Mesodermal cell (in vitro differentiated cells): ENCODE measurements at regions not wholly inside any gene's neighbourhood (a gene's known extent, or its start where the extent isn't known, plus 50 kb on each side); places are given as distances from the start of the nearest gene placed in this dataset.

Experiments used
- H3K27ac ChIP-seq: 2 replicates; pipeline ENCODE4 v1.7.0; 2013; ENCODE audit warnings: mild to moderate bottlenecking, low read depth, low read length, moderate library complexity; ENCODE audit not compliant: severe bottlenecking
- H3K36me3 ChIP-seq: 2 replicates; pipeline ENCODE4 v1.7.1; 2013; ENCODE audit warnings: mild to moderate bottlenecking, low read length, moderate library complexity; ENCODE audit not compliant: control insufficient read depth, insufficient read depth
- H3K4me1 ChIP-seq: one replicate; pipeline ENCODE4 v1.7.1; 2013; ENCODE audit warnings: mild to moderate bottlenecking, low read length; ENCODE audit not compliant: insufficient read depth, control insufficient read depth, poor library complexity, severe bottlenecking
- H3K4me3 ChIP-seq: 2 replicates; pipeline ENCODE4 v1.7.0; 2013; ENCODE audit warnings: low read length, control low read depth, mild to moderate bottlenecking; ENCODE audit not compliant: insufficient read depth, poor library complexity, severe bottlenecking; ENCODE audit errors: extremely low read depth
- H3K9me3 ChIP-seq: 2 replicates; pipeline ENCODE4 v1.7.1; 2013; ENCODE audit warnings: mild to moderate bottlenecking, low read length, moderate library complexity; ENCODE audit not compliant: control insufficient read depth
- WGBS, 2 experiments: methylation state at CpG; one replicate each; pipeline ENCODE4 v1.1.5; 2013; ENCODE audit warnings: missing lambda C conversion rate in 2 of 2; ENCODE audit not compliant: insufficient coverage in 2 of 2; 5-methylcytosine and 5-hydroxymethylcytosine counted together

DNA sequence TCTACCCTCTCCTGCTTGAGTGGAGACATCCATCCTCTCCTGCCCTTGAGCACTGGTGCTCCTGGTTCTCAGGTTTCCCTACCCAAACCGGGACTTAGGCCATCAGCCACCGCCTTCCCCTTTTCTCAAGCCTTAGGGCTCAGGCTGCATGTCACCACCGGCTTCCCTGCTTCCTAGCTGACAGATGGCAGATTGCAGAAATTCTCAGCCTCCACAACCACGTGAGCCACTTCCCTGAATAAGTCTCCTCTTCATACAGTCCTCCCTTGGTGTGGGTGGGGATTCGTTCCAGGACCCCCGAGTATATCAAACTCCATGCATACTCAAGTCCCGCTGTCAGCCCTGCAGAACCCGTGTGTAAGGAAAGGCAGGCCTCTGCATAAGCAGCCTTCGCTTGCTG lies 203.5 kb upstream of the ZNF32 start:
- Histone ChIP-seq H3K36me3 (no peaks in the 10 kb centered on the region), H3K27ac (no peak overlapping the region), H3K4me1 (peaks cover 7% of the 10 kb centered on the region), H3K9me3 (peaks cover 3% of the 10 kb centered on the region), H3K4me3 (no peak overlapping the region)
- WGBS, 2 experiments: 83 to 100% methylated on average over 2 to 6 of the region's 9 CpGs

DNA sequence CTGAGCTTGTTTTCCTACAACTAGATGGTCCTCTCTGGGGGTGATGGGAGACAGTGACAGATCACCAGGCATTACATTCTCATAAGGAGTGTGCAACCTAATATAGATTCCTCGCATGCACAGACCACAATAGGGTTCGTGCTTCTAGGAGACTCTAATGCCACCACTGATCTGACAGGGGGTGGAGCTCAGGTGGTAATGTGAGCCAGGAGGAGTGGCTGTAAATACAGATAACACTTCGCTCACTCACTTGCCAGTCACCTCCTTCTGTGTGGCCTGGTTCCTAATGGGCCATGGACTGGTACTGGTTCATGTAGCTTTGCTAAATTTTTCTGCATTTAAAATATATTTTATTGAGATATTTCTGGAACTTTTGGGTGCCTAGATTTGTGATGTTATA lies 202.3 kb upstream of the ZNF32 start:
- Histone ChIP-seq H3K4me3 (no peak overlapping the region), H3K27ac (no peak overlapping the region), H3K9me3 (peaks cover 3% of the 10 kb centered on the region), H3K36me3 (no peaks in the 10 kb centered on the region), H3K4me1 (peaks cover 5% of the 10 kb centered on the region)
- 88% methylated on average over 2 of the region's 3 CpGs; no CpG with 5 or more reads in 1 of the 2 experiments for WGBS, 2 experiments

DNA sequence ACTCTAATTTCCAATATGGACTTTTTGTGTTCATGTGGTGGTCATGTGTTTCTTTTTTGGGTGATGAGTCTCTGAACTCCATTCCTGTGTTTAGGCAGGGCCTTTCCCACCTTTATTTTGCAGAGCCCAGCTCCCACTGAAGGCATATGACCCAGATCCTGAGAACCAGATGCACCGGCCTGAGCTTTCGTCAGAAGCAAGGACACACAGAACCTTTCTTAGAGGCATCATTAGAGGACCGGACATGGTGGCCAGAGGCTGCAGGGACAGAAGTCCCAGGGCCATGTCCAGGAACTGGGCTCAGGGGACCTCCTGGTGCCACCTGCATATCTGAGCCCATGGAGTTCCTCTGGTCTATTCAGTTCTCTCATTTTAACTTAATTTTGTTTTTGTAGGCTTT lies 200.9 kb upstream of the ZNF32 start:
- peaks cover 5% of the 10 kb centered on the region for H3K4me1 ChIP-seq
- H3K27ac ChIP-seq: no peak overlapping the region
- no peaks in the 10 kb centered on the region for H3K36me3 ChIP-seq
- 86 to 94% methylated on average over 3 of the region's 3 CpGs for WGBS, 2 experiments
- peaks cover 3% of the 10 kb centered on the region for H3K9me3 ChIP-seq
- H3K4me3 ChIP-seq: no peak overlapping the region

DNA sequence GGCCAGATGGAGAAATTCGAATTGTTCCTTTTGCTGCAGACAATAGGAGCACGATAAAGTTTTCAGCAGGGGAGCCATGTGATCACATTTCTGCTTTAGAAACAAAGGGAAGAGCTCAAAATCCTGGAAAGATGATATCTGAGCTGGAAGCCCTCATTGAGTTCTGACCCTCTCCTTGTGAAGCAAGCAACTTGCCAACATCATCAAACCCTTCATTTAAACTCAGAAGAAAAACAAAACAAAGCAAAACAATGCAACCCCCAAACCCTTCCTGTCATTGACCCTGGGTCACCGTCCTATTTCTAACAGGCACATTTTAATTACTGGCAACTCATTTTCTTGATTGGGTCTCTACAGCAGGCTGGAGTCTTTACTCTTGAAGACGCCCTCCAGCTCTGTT lies 198.3 kb upstream of the ZNF32 start:
- 76 to 82% methylated on average over 3 of the region's 4 CpGs for WGBS, 2 experiments
- H3K36me3 ChIP-seq: no peaks in the 10 kb centered on the region

DNA sequence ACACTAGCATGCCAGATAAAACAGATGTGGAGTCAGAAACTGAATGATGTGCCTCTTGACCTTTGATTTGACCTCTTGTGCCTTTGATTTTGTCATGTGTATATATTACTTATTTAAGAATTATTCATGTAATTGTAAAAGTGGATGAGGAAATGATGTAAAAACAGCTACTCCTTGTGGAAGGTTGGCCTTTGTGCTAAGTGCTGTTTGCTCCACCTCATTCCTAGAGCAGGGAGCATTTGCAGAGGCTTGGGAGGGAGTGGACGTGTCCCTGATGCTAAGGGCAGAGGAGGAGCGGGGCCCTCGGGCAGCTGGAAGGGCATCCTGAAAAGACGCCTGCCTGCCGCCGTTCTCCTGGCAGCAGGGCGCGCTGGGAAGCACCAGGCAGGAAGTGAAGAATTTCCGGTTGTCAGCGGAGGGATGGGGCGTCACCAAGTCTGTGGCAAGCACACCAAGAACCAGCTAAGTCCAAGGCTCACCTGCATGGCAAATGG lies 197.6 kb upstream of the ZNF32 start:
- H3K4me1 ChIP-seq: peaks cover 4% of the 10 kb centered on the region
- H3K27ac ChIP-seq: no peak overlapping the region
- no peaks in the 10 kb centered on the region for H3K9me3 ChIP-seq
- WGBS, 2 experiments: 89 to 90% methylated on average over 10 to 11 of the region's 11 CpGs
- H3K36me3 ChIP-seq: no peaks in the 10 kb centered on the region
- no peak overlapping the region for H3K4me3 ChIP-seq

More for the DNA sequence above, 198.3 kb upstream of the ZNF32 start:
- Histone ChIP-seq H3K27ac (no peak overlapping the region), H3K4me3 (no peak overlapping the region), H3K9me3 (no peaks in the 10 kb centered on the region), H3K4me1 (peaks cover 4% of the 10 kb centered on the region)

DNA sequence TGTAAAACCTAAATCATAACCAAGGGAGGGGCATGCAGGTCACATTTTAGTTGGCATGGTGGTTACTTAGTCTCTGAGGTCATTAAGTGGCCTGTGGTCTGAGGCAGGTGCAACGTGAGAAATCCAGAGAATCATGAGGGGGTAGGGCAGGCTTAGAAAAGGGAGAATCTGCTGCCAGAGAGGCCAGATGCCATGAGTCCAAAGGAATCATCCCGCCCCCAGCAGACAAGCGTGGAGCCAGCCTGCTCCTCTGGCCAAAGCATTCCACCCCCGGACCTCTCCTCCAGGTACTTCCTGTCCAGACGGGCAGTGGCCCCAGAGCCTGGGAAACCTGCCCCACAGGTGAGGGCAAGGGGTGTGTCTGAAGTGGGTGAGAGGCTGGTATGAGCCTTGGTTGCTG lies 196.4 kb upstream of the ZNF32 start:
- Histone ChIP-seq H3K36me3 (no peaks in the 10 kb centered on the region), H3K4me3 (no peak overlapping the region), H3K4me1 (peaks cover 4% of the 10 kb centered on the region), H3K27ac (no peak overlapping the region), H3K9me3 (no peaks in the 10 kb centered on the region)
- WGBS, 2 experiments: 91 to 100% methylated on average over 1 to 2 of the region's 5 CpGs

DNA sequence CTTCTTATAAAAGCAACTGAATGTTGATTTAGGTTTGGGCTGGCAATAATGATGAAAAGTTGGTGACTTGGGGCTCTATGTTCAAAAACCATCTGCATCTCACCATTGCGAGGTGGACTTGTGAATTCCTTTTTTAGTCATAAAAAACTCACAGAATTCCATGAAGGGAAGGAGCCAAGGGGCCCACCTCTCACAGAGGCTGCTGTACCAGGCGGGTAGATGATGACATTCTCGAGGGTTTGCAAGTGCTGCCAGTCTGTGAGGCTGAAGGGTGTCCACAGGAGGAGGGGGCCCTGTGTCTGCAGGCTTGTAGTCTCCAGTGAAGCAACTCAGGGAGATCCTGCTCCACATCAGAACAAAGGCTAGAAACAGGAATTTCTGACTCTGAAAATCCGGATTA lies 195.5 kb upstream of the ZNF32 start:
- no peaks in the 10 kb centered on the region for H3K9me3 ChIP-seq
- H3K4me1 ChIP-seq: peaks cover 4% of the 10 kb centered on the region
- WGBS, 2 experiments: 92 to 100% methylated on average over 2 to 3 of the region's 4 CpGs
- H3K27ac ChIP-seq: no peak overlapping the region
- no peaks in the 10 kb centered on the region for H3K36me3 ChIP-seq
- H3K4me3 ChIP-seq: no peak overlapping the region

DNA sequence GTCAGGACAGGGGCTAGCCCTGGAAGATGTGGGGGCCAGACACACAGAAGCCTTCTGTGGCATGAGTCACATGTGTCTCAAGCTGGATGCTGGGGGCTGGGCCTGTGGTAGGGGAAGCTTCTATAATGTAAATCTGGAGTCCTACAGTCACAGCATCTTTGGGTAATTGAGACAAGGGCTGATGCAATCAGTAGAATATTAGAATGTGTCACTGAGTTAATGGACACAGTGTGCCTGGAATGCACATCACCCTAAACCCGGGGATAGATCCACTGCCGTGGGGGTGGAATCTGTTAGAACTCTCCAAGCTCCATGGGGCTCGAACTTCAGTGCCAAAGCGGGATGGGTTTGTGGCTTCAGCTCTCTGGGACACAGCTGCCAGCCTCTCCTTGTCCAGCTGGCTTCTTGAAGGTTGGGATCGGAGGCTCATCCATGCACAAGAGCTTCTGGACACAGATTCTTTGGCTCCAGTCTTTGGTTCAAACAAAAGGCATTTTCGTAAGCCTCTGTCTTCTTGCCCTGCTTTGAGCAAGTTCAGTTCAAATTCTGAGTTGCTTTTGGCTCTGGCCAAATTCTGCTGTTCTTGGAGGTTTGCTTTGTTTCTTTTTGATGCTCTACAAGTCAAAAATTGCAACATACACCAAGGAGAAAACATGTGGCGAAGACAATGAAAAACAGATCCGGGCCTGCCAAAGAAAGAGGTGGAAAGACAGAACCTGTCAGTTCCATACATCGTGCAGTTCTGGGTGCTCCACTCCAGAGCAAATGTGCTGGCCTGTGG lies 194.8 kb upstream of the ZNF32 start:
- no peaks in the 10 kb centered on the region for H3K9me3 ChIP-seq
- H3K27ac ChIP-seq: no peak overlapping the region
- H3K4me3 ChIP-seq: no peak overlapping the region
- no peaks in the 10 kb centered on the region for H3K36me3 ChIP-seq
- H3K4me1 ChIP-seq: peaks cover 4% of the 10 kb centered on the region
- WGBS, 2 experiments: 91 to 93% methylated on average over 9 of the region's 9 CpGs

DNA sequence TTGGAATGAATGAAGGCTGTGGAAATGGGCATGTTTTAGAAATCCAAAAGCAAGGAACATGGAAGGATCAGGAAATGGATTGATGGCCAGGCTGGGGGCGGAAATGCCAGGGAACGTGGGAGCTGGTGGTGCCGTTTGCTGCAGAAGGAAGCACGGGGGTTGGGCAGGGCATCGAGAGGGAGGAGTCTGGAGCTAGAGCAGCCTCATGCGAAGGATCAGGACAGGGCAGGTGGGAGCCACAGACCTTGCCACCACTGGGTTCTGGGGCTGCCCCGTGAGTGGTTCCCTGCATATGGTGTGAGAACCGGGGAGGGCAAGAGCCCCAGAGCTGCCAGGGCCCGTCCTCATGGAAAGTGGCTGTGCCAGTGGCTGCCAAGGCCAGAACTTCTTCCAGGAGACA lies 193.8 kb upstream of the ZNF32 start:
- Histone ChIP-seq H3K9me3 (no peaks in the 10 kb centered on the region), H3K4me1 (peaks cover 4% of the 10 kb centered on the region), H3K4me3 (no peak overlapping the region), H3K36me3 (no peaks in the 10 kb centered on the region), H3K27ac (no peak overlapping the region)
- 71 to 77% methylated on average over 8 to 9 of the region's 9 CpGs for WGBS, 2 experiments

DNA sequence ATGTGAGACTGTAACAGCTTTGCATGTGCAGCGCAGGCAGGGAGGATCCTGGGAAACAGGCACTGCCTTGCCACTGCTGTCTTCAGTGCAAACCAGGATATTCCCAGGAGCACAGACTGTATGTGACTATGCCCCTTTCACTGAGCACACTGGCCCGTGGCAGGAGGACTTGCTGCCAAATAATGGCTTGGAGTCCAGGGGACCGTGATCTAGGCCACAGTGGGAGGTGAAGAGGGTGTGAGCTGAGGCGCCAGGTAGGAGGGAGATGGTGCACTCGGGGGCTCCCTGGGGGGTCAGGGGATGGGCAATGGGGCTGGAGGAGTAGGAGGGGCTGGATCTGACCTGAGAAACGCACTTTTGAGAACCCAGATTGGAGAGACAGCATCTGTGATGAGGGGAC lies 193.4 kb upstream of the ZNF32 start:
- no peaks in the 10 kb centered on the region for H3K36me3 ChIP-seq
- no peak overlapping the region for H3K4me3 ChIP-seq
- H3K27ac ChIP-seq: no peak overlapping the region
- WGBS, 2 experiments: 78 to 83% methylated on average over 5 to 6 of the region's 6 CpGs
- no peaks in the 10 kb centered on the region for H3K9me3 ChIP-seq
- peaks cover 4% of the 10 kb centered on the region for H3K4me1 ChIP-seq

DNA sequence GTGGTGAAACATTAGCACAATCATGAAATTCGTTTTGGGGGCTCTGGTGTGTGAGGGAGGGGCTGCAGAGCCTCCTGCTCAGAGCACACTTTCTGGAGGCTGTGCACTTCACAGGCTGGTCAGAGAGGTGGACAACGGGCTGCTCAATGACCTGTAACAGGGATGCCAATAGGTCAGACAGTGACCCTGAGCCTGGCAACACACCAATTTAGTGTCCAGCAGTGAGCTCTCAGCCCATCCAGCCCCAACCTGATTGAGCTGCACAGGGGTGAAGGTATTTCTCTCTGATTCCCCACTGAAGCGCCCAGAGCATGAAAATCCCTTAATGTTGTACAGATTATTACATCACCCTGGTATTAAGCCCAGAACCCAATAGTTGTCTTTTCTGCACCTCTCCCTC lies 191.3 kb upstream of the ZNF32 start:
- Histone ChIP-seq H3K4me1 (peaks cover 4% of the 10 kb centered on the region), H3K27ac (no peak overlapping the region), H3K36me3 (no peaks in the 10 kb centered on the region), H3K9me3 (no peaks in the 10 kb centered on the region), H3K4me3 (no peak overlapping the region)
- 49 to 69% methylated on average over 3 of the region's 3 CpGs for WGBS, 2 experiments
